H1 (cell line): ENCODE measurements at regions not wholly inside any gene's neighbourhood (a gene's known extent, or its start where the extent isn't known, plus 50 kb on each side); places are given as distances from the start of the nearest gene placed in this dataset.

ENCODE experiments used
- CTCF ChIA-PET: fragments of 300-600 bp; sonication (Branson Sonifier 250); formaldehyde crosslinking; loops from one replicate; lab custom pipeline; 2021; ENCODE audit not compliant: partially characterized antibody; lab: Charles Lee
- POLR2A ChIA-PET: fragments of 300-600 bp; sonication (Branson Sonifier 250); formaldehyde crosslinking; loops from one replicate; lab custom pipeline; 2021; ENCODE audit warnings: inconsistent platforms; ENCODE audit not compliant: partially characterized antibody; lab: Charles Lee
- DNase-seq, 2 experiments: peaks; one replicate each; pipeline versions ENCODE4 v3.0.0 to v3.0.0-alpha.2; 2010 to 2022; ENCODE audit warnings: low spot score in 2 of 2, low read depth in 1 of 2, mixed read lengths in 1 of 2
- FAIRE-seq: peaks from 2 replicates; lab custom pipeline; 2011; peaks lifted over from hg19 to GRCh38; lab: Jason Lieb, UNC
- H2AFZ ChIP-seq: 2 replicates; pipeline ENCODE4 v1.8.1; 2012; ENCODE audit warnings: low read length, inconsistent platforms
- H2AK5ac ChIP-seq: 2 replicates; pipeline ENCODE4 v1.6.1; 2013; ENCODE audit warnings: low read depth, low read length
- H2BK120ac ChIP-seq: replicated peaks from 2 replicates; pipeline ENCODE3; 2013; ENCODE audit warnings: low read depth, low read length, inconsistent platforms
- H2BK12ac ChIP-seq: 2 replicates; pipeline ENCODE4 v1.6.1; 2013; ENCODE audit warnings: low read depth, low read length
- H2BK15ac ChIP-seq: 2 replicates; pipeline ENCODE4 v1.6.1; 2013; ENCODE audit warnings: low read length
- H2BK20ac ChIP-seq: 2 replicates; pipeline ENCODE4 v1.6.1; 2013; ENCODE audit warnings: low read length
- H2BK5ac ChIP-seq: 2 replicates; pipeline ENCODE4 v1.6.1; 2013; ENCODE audit warnings: low read depth, low read length
- H3K14ac ChIP-seq: 2 replicates; pipeline ENCODE4 v1.6.1; 2013; ENCODE audit warnings: inconsistent platforms; ENCODE audit not compliant: insufficient read length
- H3K18ac ChIP-seq: 2 replicates; pipeline ENCODE4 v1.6.1; 2013; ENCODE audit warnings: low read length; ENCODE audit errors: extremely low read depth
- H3K23ac ChIP-seq: 2 replicates; pipeline ENCODE4 v1.6.1; 2013; ENCODE audit warnings: inconsistent platforms; ENCODE audit not compliant: insufficient read length
- H3K23me2 ChIP-seq: 2 replicates; pipeline ENCODE4 v1.6.1; 2013; ENCODE audit warnings: low read depth, low read length
- H3K27ac ChIP-seq: 2 replicates; pipeline ENCODE4 v1.6.1; 2011; ENCODE audit warnings: low read depth, low read length, inconsistent platforms
- H3K27me3 ChIP-seq, 4 experiments: replicated peaks in 1 of 4; 1 replicate in 1 of 4; 2 replicates in 3 of 4; pipeline versions ENCODE4 v1.6.1 to v1.8.1; 2011 to 2013; ENCODE audit warnings: low read length in 3 of 4, mild to moderate bottlenecking in 3 of 4, inconsistent platforms in 2 of 4, mixed read lengths in 2 of 4, moderate library complexity in 1 of 4; ENCODE audit not compliant: control insufficient read depth in 3 of 4, insufficient read depth in 3 of 4; ENCODE audit errors: extremely low read depth in 1 of 4
- H3K36me3 ChIP-seq, 4 experiments: 2 replicates each; pipeline versions ENCODE4 v1.6.1 to v1.8.1; 2011 to 2013; ENCODE audit warnings: mild to moderate bottlenecking in 4 of 4, low read length in 3 of 4, moderate library complexity in 2 of 4, control low read depth in 1 of 4, inconsistent platforms in 1 of 4; ENCODE audit not compliant: insufficient read depth in 4 of 4, control insufficient read depth in 2 of 4
- H3K4ac ChIP-seq: replicated peaks from 2 replicates; pipeline ENCODE3; 2013; ENCODE audit warnings: low read length, low read depth, mixed read lengths, inconsistent platforms; ENCODE audit not compliant: insufficient read length
- H3K4me1 ChIP-seq, 4 experiments: replicated peaks in 1 of 4; 1 replicate in 1 of 4; 2 replicates in 3 of 4; pipeline versions ENCODE4 v1.6.1 to v1.8.1; 2011 to 2013; ENCODE audit warnings: low read length in 3 of 4, inconsistent platforms in 2 of 4, mixed read lengths in 1 of 4; ENCODE audit not compliant: insufficient read depth in 4 of 4, control insufficient read depth in 3 of 4
- H3K4me2 ChIP-seq, 2 experiments: 2 replicates each; pipeline versions ENCODE4 v1.6.1 to v1.8.1; 2011 to 2013; ENCODE audit warnings: low read depth in 2 of 2, low read length in 2 of 2, control low read depth in 1 of 2, inconsistent platforms in 1 of 2, mild to moderate bottlenecking in 1 of 2; ENCODE audit not compliant: insufficient read depth in 1 of 2
- H3K4me3 ChIP-seq, 4 experiments: fragments of 200-600, 300-600 bp in 1 of 4; sonication (generic), shearing (Covaris generic), sonication (Bioruptor Twin) in 1 of 4; 2 replicates each; pipeline versions ENCODE4 v1.5.1 to v1.8.1; 2011 to 2016; ENCODE audit warnings: low read length in 4 of 4, low read depth in 3 of 4, control low read depth in 2 of 4, inconsistent platforms in 2 of 4, mild to moderate bottlenecking in 2 of 4, mixed read lengths in 1 of 4, moderate library complexity in 1 of 4; ENCODE audit not compliant: insufficient read depth in 2 of 4; ENCODE audit errors: extremely low read depth in 1 of 4
- H3K56ac ChIP-seq: replicated peaks from 2 replicates; pipeline ENCODE3; 2013; ENCODE audit warnings: low read depth, mild to moderate bottlenecking, mixed read lengths, low read length, inconsistent platforms; ENCODE audit not compliant: insufficient read length
- H3K79me1 ChIP-seq: 2 replicates; pipeline ENCODE4 v1.6.1; 2013; ENCODE audit warnings: low read depth, low read length, control low read depth
- H3K79me2 ChIP-seq, 2 experiments: 2 replicates each; pipeline versions ENCODE4 v1.6.1 to v1.8.1; 2012 to 2013; ENCODE audit warnings: low read length in 2 of 2, mild to moderate bottlenecking in 2 of 2, inconsistent platforms in 1 of 2; ENCODE audit not compliant: insufficient read depth in 2 of 2, control insufficient read depth in 1 of 2
- H3K9ac ChIP-seq, 4 experiments: replicated peaks in 1 of 4; 1 replicate in 1 of 4; 2 replicates in 3 of 4; pipeline versions ENCODE4 v1.6.1 to v1.8.1; 2011 to 2013; ENCODE audit warnings: low read depth in 3 of 4, low read length in 3 of 4, control low read depth in 2 of 4, mild to moderate bottlenecking in 2 of 4, moderate library complexity in 2 of 4, inconsistent platforms in 1 of 4; ENCODE audit errors: extremely low read depth in 1 of 4
- H3K9me3 ChIP-seq, 2 experiments: 2 replicates each; pipeline versions ENCODE4 v1.6.1 to v1.8.1; 2012 to 2013; ENCODE audit warnings: mild to moderate bottlenecking in 2 of 2, moderate library complexity in 2 of 2, control low read depth in 1 of 2, inconsistent platforms in 1 of 2, low read depth in 1 of 2, low read length in 1 of 2, mixed read lengths in 1 of 2; ENCODE audit not compliant: insufficient read depth in 2 of 2
- H4K20me1 ChIP-seq, 2 experiments: replicated peaks in 1 of 2; 2 replicates each; pipeline versions ENCODE3 to v1.8.1; 2011 to 2013; ENCODE audit warnings: inconsistent platforms in 2 of 2, low read length in 2 of 2, mild to moderate bottlenecking in 1 of 2; ENCODE audit not compliant: insufficient read depth in 2 of 2, control insufficient read depth in 1 of 2
- H4K5ac ChIP-seq: 2 replicates; pipeline ENCODE4 v1.6.1; 2013; ENCODE audit warnings: low read length, low read depth, mixed read lengths, inconsistent platforms; ENCODE audit not compliant: insufficient read length
- H4K8ac ChIP-seq: 2 replicates; pipeline ENCODE4 v1.8.0; 2013; ENCODE audit warnings: mild to moderate bottlenecking, moderate library complexity, low read length, inconsistent platforms; ENCODE audit not compliant: insufficient read depth; ENCODE audit errors: extremely low read depth
- H4K91ac ChIP-seq: replicated peaks from 2 replicates; pipeline ENCODE3; 2013; ENCODE audit warnings: low read length, mixed read lengths, inconsistent platforms; ENCODE audit not compliant: insufficient read length
- FOSL1 ChIP-seq: IDR thresholded peaks from 2 replicates; pipeline ENCODE4 v1.6.1; 2011; ENCODE audit warnings: mild to moderate bottlenecking, low read depth, low read length, moderate library complexity; ENCODE audit not compliant: insufficient read depth
- KDM4A ChIP-seq: IDR thresholded peaks from one replicate; pipeline ENCODE4 v1.7.1; 2012; ENCODE audit warnings: low read depth, mild to moderate bottlenecking, moderate library complexity, low read length, inconsistent platforms; ENCODE audit not compliant: severe bottlenecking
- KDM5A ChIP-seq: fragments of 200-600 bp; IDR thresholded peaks from 2 replicates; pipeline ENCODE4 v1.7.1; 2012; ENCODE audit warnings: mild to moderate bottlenecking, low read length, inconsistent platforms, mixed read lengths
- NRF1 ChIP-seq: IDR thresholded peaks from 2 replicates; pipeline ENCODE4 v1.6.1; 2011; ENCODE audit warnings: mild to moderate bottlenecking, low read depth, low read length, improper control_type of control experiment
- RBBP5 ChIP-seq: IDR thresholded peaks from 2 replicates; pipeline ENCODE4 v1.7.1; 2012; ENCODE audit warnings: low read depth, mild to moderate bottlenecking, inconsistent platforms, low read length, moderate library complexity, borderline replicate concordance
- RXRA ChIP-seq: IDR thresholded peaks from 2 replicates; pipeline ENCODE4 v1.6.1; 2011; ENCODE audit warnings: low read depth, mild to moderate bottlenecking, low read length, moderate library complexity; ENCODE audit not compliant: insufficient read depth
- WGBS, 2 experiments: shearing (Covaris generic) in 1 of 2; methylation state at CpG; one replicate each; pipeline versions ENCODE4 v1.1.6 to v1.1.7; 2013 to 2015; ENCODE audit warnings: low lambda C conversion rate in 2 of 2, mixed read lengths in 2 of 2, inconsistent platforms in 1 of 2, low coverage in 1 of 2, missing lambda C conversion rate in 1 of 2; ENCODE audit not compliant: insufficient replicate concordance in 2 of 2, insufficient coverage in 1 of 2, insufficient read length in 1 of 2; ENCODE audit errors: extremely low coverage in 1 of 2, missing lambda C conversion rate in 1 of 2; 5-methylcytosine and 5-hydroxymethylcytosine counted together

GRCh38 chr3:168425936-168426595 lies 330.3 kb upstream of the GOLIM4 start:
- no peak overlapping the region for H2BK20ac ChIP-seq
- ChIA-PET POLR2A (no interaction called here), CTCF (no interaction called here)
- no peaks in the 10 kb centered on the region for H3K36me3 ChIP-seq
- no peak overlapping the region for H2AFZ ChIP-seq
- no peak overlapping the region for H4K5ac ChIP-seq
- DNase-seq = no peak
- no peak for FAIRE-seq
- H3K27ac ChIP-seq = no peak overlapping the region
- H3K56ac ChIP-seq = no peak overlapping the region
- H2BK12ac ChIP-seq = no peak overlapping the region
- H3K18ac ChIP-seq = no peak overlapping the region
- 90% methylated on average over 4 of the region's 4 CpGs; no CpG with 5 or more reads in 1 of the 2 experiments for WGBS, 2 experiments
- no peaks in the 10 kb centered on the region for H4K20me1 ChIP-seq
- no peak overlapping the region for H3K4ac ChIP-seq
- no peaks in the 10 kb centered on the region for H3K79me2 ChIP-seq
- no peaks in the 10 kb centered on the region for H3K4me1 ChIP-seq
- no peak overlapping the region for H2BK120ac ChIP-seq
- H4K91ac ChIP-seq = no peak overlapping the region
- H2BK5ac ChIP-seq = no peak overlapping the region
- no peaks in the 10 kb centered on the region for H3K79me1 ChIP-seq
- no peak overlapping the region for H3K4me3 ChIP-seq
- no peaks in the 10 kb centered on the region for H3K27me3 ChIP-seq
- H3K14ac ChIP-seq = no peak overlapping the region
- H2AK5ac ChIP-seq = no peak overlapping the region
- no peaks in the 10 kb centered on the region for H3K9me3 ChIP-seq
- no peak overlapping the region for H2BK15ac ChIP-seq
- no peak overlapping the region for H3K9ac ChIP-seq
- H4K8ac ChIP-seq = no peak overlapping the region
- H3K23ac ChIP-seq = no peak overlapping the region
- H3K4me2 ChIP-seq = no peak overlapping the region
- no peaks in the 10 kb centered on the region for H3K23me2 ChIP-seq
- TF ChIP-seq RXRA (no peak), FOSL1 (no peak), RBBP5 (no peak), KDM5A (no peak), KDM4A (no peak), NRF1 (no peak)
